ENCODE measurements at regions not wholly inside any gene's neighbourhood (a gene's known extent, or its start where the extent isn't known, plus 50 kb on each side); places are given as distances from the start of the nearest gene placed in this dataset.
"Not testable (repeated sequence)": the region's sequence is repeated elsewhere in the genome, so short reads cannot be mapped to it uniquely, and the experiment has no call there.

DNA sequence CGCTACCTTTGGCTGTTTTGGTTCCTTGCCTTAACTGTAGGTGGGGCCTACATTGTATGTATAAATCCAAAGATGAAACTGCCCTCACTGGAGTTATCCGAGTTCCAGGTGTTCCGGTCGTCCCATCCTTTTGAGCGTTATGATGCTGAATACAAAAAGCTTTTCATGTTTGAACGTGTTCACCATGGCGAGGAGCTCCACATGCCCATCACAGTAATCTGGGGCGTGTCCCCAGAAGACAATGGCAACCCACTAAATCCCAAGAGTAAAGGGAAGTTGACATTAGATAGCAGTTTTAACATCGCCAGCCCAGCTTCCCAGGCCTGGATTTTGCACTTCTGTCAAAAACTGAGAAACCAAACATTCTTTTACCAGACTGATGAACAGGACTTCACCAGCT lies 139.5 kb downstream of the TLR5 start:
- no peak for DNase-seq

DNA sequence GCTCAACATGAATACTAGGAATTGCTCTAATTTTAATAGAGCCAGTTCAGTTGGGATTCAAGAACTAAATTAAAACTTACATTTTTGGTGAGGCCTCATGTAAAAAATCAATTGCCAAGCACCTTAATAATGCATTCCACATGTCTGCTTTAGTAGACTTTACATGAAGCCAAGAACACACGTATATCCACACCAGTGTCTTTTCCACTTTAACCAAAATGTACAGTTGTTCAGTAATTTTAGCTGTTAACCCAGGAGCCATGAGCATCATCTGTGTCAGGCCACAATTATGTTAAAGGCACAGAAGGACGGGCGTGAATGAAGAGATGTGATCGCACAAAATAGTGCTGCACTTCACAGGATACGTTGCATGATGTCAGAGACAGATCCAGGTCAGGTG lies 136.7 kb downstream of the TLR5 start:
- DNase-seq, result no peak

DNA sequence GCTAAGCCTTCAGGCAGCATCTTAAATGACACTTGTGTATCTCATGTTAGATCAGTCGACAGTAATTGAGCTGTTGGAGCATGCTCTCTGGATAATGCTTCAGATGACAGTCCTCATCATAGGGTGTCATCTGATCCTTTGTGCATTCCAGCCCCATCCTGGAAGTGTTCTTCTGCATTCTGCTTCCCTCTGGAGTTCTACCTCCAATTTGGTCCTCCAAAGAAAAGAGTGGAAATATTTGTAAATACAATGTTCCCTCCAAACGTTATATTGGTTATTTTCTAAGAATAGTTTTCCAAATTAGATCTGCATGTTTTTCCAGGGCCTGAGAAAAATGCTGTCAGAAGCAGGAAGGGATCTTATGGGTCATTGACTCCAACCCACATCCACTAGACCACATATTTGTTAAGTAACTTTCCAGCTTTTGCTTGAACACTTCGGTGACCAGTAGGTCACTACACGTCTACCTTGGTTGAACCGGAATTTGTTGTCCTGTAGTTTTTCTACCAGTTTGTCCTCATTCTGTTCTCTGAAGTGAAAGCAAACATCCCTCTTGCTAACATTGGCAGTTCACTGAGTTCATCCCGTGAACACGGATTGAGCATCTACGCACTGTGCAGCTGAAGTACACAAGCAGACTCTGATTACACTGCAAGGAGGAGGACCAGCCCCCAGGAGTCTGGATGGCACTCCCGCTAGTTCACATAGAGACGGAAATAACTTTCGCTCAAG lies 136.0 kb downstream of the TLR5 start:
- DNase-seq, result no peak

DNA sequence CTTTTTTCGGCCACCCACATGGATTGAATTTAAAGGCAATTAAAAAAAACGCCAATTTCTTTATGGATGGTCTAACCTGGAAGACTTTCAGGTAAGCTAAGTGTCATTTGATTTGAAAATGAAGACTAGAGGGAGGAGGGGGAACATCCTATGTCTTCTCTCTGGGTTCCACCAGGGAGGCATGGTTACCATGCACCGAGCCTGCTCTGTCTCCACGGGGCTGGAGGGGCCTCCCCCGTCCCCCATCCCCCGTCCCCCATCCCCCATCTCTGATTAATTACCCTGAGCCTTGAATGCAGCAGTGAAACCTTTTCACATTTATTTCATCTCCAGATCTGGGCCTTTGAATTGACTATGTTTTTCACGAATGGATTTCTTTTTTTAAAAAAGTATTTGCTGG lies 135.1 kb downstream of the TLR5 start:
- no peak for DNase-seq

DNA sequence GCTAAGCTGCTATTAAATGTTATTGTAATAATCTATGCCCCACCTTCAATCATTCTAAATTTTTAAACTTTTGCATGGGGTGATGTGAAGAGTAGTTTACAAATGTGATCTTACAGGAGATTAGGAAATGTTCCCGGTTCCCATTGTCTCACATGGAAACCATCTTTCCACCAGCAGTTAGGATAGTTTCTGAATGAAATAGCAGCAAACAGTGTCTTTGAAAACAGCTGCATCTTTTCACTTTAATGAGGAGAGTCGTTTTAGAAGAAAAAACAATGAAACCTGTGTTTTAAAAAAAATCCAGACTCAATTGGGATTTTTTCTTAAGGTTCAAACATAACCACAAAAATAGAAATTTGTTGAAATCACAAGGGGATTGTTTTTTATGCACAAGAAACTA lies 134.2 kb downstream of the TLR5 start:
- no peak for DNase-seq

DNA sequence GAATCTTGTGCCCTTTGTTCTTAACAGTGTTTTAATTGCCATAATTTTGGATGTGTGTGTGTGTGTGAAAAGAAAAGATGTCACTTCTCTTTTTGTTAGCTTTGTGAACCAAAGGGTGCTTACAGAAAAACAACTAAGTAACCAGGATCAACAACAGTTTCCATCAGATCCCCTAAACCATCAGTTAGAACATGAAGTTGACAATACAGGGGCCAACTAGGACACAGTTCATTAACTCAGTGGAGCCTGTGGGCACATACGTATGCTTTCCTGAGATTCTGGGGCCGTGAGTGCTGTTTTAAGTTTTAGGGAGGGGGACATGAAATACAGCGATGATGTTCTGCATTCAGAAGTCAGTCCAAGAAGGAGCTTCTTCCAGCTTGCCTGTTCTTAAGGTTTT lies 133.6 kb downstream of the TLR5 start:
- DNase-seq, result no peak

DNA sequence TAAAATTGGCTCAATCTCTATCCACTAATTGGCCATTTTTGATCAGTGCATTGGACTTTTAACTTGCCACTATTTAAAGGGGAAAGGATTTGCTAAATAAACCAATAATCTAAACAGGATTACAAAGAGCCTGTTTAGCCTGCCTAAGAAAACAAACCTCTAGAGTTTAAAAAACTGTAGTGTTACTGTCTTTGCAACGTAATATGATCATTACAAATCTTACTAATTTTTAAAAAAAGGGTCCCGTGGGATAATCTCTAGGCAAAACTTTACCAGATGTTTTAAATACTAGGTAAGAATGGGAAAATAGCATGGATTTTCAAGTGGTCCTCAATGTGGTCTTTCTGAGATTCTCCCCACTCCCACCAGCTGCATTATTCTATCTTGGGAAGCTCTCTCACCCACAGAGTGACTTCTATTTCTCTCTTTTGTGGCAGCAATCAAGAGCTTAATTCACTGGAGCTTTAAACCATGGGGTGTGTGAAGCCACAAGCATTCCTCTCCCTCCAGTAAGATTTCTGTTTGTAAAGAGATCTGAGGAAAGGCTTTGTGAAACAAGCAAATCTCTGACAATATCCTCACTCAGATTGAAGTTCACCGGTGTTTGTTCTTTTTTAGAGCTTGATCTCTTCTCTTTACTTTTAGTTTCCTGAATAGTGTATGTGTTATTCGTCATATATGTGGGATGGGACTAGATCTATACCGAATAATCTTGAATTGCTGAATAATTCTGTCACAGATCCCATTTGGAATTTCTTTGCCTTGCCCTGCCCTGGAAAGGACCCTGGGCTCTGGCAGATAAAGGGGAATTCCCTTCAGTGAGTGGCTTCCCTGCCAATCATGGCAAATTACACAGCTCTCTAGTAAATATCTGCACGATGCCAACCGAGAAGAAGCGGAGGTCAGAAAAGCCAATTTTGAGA lies 132.2 kb downstream of the TLR5 start:
- DNase-seq, result no peak

DNA sequence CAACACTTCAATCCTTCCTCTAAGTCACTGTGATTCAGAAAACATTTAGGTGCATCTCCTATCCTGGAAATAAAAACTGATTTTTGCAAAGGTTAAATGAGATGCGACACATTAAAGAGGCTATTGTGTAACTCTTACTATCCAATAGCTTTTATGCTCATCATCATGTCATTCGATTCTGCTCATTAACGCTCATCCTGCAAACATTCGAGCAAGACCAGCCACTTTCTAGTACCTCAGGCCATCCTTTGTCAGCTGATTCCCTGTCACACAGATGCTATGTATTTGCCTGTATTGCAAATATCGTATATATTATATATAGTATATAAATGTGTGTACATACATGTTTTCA lies 131.6 kb downstream of the TLR5 start:
- DNase-seq, result no peak

DNA sequence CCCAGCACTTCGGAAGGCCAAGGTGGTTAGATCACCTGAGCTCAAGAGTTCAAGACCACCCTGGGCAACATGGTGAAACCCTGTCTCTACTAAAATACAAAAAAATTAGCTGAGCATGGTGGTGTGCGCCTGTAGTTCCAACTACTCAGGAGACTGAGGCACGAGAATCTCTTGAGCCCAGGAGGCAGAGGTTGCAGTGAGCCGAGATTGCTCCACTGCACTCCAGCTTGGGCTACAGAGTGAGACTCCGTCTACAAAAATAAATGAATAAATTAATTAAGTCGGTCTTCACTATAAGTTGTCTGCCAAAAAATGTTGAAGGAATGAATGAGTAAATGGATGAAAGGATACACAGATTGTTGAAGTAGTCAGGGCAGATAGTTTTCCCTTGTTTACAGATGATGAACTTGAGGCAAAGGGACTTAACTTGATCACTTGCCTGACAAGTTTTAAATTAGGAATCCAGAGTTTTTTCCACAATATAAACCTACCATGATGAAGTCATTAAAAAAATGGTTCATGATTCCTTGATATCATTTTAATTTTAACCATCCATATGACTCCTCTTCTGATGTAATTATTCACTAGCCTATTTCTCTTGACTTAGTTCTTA lies 130.8 kb downstream of the TLR5 start:
- no peak for DNase-seq

DNA sequence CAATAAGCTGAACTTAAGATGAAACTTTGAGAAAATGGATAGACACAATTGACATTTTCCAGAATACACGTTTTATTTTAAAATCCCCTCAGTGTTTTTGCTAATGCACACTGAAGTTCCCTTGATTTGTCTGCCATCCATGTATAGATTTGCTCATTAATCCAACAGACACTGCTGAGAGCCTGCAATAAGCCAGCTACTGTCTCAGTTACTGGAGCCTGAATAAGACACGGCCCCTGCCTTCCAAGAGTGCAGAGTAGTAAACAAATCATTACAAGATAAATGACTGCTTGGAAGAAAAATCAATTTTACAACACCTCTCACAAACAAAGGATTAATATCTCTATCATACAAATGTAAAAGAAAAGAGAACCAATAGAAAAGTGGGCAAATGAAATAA lies 130.1 kb downstream of the TLR5 start:
- DNase-seq, result no peak

DNA sequence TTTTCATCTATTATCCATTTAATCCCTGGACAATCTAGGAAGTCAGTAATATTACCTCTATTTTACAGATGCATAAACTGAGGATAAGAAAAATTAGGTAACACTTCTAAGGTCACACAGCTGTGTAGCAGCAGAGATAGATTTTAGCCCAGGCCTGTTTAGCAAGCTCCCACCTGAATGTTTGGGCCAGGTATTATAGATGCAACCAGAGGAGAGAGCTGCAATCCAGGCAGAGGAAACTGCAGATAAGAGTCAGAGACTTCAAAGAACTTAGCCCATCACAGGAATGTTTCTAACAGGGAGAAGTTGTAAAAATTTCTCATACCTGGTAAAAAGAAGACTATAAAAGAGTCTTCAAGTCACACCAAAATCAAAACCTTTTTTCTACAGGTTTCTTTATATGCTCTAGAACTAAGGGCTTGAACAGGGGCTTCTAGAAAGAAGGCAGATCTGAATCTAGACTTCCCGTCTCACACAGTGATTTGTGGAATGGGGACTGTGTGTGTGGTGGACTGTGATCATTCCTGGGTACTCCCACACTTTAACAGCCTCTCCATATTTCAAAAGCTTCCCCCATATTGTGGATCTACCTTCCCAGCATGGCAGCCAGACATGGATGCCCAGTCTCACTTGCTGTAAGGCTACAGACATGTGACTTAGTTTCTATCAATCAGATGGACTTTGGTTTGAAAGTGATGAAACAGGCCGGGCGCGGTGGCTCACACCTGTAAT lies 128.7 kb downstream of the TLR5 start:
- no peak for DNase-seq

DNA sequence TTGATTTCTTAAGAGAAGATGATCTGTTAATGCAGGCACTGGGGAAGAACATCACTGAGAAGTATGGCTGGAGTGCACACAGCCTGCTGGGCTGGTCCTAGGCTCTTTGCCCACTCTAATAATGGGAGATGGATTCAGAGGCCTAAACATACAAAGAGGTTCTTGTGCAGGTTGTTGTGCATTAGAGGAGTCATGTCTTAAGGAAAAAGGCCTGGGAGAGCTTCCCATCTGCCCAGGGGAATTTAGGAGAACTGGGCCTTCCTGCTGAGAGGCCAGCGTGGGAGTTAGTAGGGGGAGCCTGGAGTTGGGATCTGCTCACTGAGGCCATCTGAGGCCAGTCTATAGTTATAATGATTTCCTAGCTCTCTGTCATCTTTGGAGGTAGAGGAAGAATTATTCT lies 126.7 kb downstream of the TLR5 start:
- DNase-seq, result no peak

DNA sequence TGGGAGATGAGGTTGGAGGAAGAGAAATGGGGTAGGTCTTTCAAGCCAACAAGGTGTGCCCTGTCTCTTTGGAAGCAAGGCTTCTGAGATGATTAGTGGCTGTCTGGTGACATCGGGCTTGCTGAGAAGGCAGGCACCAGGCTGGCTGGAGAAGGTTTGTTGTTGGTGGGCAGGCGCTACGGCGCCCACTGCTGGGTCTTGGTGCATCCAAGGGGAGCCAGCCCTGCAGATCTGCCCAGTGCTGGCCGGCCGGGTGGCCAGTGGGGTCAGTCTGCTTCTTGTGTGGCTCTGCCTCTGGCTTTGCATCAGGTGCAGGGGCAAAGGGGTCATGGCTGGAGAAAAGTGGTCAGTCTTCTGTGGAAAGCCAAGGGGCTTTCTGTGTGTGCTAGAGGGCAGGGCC lies 126.2 kb downstream of the TLR5 start:
- DNase-seq, result no peak

DNA sequence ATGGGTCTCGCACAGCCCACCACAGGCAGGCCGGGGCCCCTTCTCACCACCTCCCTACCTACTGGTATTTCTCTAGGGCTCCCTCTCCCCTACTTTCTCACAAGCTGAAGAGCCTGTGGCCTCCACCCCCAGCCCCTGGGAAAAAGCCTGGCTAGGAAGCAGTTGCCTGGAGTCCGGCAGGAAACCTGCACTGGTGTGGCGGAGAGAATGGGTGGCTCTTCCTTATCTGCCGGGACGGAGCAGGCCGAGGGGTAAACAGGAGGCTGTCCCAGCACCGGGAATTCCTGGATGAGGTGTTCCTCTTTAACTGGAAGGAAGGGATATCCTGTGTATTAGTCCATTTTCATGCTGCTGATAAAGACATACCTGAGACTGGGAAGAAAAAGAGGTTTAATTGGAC lies 125.8 kb downstream of the TLR5 start:
- DNase-seq, result no peak

DNA sequence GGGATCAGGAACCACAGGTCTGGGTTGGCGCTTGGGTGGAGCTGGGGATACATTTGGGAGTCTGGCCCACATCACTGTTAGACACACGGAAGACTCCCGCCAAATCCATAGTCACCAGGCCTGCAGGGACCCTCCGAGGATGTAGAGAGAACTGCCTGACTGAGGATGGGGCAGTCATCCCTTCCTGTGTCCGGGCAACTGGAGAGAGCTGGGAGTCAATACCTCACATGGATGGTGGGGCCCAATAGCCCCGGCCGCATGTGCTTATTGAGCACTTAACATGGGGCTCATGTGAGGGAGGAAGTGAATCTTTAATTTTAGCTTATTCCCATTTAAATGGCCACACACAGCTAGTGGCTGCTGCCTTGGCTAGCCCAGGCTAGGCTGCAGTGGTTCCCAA lies 124.5 kb downstream of the TLR5 start:
- no peak for DNase-seq

DNA sequence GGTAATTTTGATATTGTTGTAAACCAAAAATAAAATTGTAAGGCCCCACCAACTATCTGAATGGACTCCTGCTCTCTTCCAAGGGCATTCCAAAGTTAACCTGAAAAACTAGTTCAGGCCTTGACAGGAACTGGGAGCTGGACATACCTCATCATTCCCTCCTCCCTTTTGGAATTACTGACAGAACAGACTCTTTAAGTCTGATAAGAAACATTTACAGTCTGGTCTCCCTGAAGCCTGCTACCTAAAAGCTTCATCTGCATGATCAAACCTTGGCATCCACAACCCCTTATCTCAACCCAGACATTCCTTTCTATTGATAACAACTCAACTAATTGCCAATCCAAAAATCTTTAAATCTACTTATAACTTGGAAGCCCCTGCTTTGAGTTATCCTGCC lies 123.8 kb downstream of the TLR5 start:
- DNase-seq, result no peak

DNA sequence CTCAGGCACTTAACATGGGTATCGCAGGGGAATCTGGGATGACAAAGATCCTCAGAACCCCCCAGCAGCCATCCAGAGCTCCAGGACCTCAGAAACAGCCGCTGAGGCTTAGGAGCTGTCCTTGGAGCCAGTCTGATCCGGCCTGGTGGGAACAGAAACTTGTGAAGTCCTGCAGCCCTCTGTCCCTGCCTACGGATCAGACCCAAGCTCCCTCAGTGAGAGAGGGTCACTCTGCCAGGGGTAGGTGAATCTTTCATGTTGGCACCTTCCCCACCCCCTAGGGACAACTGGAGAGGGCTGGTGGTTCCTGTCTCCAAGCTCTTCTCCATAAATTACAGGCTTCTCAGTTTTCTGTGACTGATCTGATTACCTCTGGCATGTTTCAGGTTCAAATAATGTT lies 122.3 kb downstream of the TLR5 start:
- DNase-seq, result no peak

DNA sequence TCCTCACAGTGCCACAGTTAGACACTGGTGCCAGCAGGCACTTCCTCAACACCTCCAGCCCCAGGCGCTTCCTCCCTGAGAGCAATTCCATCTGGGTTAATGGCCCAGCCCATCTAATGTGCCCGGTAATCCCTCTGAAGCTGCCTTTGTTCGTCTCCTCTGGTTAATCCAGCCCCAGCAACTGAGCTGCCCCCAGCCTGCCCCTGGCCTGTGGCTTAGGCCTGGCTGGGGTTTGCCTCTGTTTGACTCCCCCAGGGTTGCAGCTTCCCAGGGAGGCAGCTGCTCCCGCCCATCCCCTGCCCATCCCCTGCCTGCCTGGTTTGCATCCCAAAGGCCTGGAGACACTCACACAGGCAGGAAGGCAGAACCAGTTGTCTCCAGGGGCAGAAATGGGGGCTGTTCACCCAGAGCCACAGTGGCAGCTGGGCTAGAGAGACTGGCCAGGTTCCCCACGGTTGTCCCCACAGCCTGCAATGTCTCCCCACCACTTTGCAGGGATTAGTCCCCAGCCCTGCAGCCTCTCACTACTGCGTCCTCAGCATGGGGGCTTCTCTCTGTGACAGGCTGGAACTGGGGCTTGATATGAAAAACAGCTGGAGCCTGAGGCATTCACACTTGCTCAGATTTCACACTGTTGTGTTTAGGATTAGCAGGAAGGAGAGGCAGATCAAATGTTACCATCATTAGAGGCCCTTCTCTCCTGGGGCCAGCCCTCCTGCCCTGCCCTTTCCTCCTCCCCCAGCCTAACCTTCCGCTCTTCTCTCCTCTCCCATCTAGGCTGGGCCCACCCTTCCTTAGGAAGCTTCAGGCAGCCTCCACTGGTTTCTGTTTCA lies 120.2 kb downstream of the TLR5 start:
- DNase-seq, result no peak

DNA sequence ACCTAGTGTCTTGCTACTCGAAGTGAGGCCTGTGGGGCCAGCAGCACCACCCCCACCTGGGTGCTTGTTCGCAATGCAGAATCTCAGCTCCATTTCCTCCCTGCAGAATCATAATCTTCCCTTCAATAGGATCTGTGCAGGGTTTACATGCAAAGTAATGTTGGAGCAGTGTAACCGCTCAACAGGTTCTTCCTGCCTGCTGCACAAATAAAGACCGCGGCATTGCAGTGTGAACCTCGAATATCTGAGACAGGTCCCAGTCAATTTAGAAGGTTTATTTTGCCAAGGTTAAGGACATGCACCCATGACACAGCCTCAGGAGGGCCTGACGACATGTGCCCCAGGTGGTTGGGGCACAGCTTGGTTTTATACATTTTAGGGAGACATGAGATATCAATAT lies 119.2 kb downstream of the TLR5 start:
- DNase-seq, result no peak

DNA sequence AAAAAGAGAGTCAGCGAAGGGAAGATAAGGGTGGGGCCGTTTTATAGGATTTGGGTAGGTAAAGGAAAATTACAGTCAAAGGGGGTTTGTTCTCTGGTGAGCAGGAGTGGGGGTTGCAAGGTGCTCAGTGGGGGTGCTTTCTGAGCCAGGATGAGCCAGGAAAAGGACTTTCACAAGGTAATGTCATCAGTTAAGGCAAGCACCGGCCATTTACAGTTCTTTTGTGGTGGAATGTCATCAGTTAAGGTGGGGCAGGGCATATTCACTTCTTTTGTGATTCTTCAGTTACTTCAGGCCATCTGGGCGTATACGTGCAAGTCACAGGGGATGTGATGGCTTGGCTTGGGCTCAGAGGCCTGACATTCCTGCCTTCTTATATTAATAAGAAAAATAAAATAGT lies 118.6 kb downstream of the TLR5 start:
- not testable (repeated sequence) for DNase-seq

DNA sequence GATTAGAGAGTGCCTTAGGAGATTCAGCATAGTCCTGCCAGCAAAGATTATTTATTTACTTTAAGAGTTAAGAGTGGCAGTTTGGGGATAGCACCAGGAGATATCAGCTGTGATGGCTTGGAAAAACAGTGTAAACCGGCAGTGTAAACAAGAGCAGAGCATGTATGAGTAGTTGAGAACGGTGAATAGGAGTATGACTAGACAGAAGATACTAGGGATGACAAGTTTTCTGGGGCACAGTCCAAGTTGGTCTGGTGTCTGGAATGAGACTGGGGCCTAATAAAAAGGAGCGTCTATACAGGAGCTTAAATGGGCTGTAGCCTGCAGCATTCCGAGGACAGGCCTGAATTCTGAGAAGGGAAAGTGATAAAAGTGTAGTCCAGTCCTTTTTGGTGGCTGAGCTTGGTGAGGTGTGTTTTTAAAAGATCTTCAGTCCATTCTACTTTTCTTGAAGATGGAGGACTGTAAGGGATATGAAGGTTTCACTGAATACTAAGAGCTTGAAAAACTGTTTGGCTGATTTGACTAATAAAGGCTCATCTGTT lies 117.8 kb downstream of the TLR5 start:
- not testable (repeated sequence) for DNase-seq

DNA sequence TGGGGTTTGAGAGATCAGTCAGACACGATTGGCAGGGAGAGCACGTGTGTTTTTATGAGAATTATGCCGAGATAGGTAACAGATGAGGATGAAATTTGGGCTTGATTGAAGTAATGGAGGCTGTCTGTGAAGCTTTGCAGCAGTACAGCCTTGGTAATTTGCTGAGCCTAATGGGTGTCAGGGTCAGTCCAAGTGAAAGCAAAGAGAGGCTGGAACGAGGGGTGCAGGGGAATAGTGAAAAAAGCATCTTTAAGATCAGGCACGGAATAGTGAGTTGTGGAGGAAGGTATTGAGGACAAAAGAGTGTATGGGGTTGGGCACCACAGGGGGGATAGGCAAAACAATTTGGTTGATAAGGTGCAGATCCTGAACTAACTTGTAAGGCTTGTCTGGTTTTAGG lies 116.4 kb downstream of the TLR5 start:
- DNase-seq, result not testable (repeated sequence)
